PC-3 (cell line): ENCODE measurements at regions not wholly inside any gene's neighbourhood (a gene's known extent, or its start where the extent isn't known, plus 50 kb on each side); places are given as distances from the start of the nearest gene placed in this dataset.

Experiments used
- ATAC-seq: fragments of 200-7000 bp; cut with Tn5 transposase; 2 replicates; pipeline ENCODE4 v1.9.1; 2020; ENCODE audit warnings: mild to moderate bottlenecking, moderate library complexity
- BruUV-seq: library from RNA; stranded (reverse); fragments of 400-500 nt; replicated peaks from 2 replicates; lab custom pipeline; 2021; lab: Mats Ljungman, UMichigan
- CTCF ChIA-PET: fragments of 300-600 bp; sonication (Branson Sonifier 250); formaldehyde crosslinking; loops from one replicate; lab custom pipeline; 2022; ENCODE audit warnings: antibody characterized with exemption; lab: Charles Lee
- POLR2A ChIA-PET: fragments of 300-600 bp; sonication (Branson Sonifier 250); formaldehyde crosslinking; loops from one replicate; lab custom pipeline; 2022; ENCODE audit warnings: antibody characterized with exemption; ENCODE audit not compliant: unreplicated experiment; lab: Charles Lee
- DNase-seq: peaks from one replicate; pipeline ENCODE4 v3.0.0-alpha.2; 2015
- H2AFZ ChIP-seq: fragments of 300-600 bp; sonication (generic); 2 replicates; pipeline ENCODE4 v1.6.0; 2016; ENCODE audit warnings: antibody characterized with exemption, low read length
- H3F3A ChIP-seq: fragments of 300-600 bp; sonication (generic); one replicate; pipeline ENCODE4 v1.6.0; 2017; ENCODE audit warnings: antibody characterized with exemption, low read length, control low read depth, mild to moderate bottlenecking; ENCODE audit not compliant: unreplicated experiment
- H3K27ac ChIP-seq: fragments of 300-600 bp; sonication (generic); 2 replicates; pipeline ENCODE4 v1.5.1; 2016; ENCODE audit warnings: mild to moderate bottlenecking, low read length
- H3K27me3 ChIP-seq: fragments of 300-600 bp; sonication (generic); 2 replicates; pipeline ENCODE4 v1.6.1; 2016; ENCODE audit warnings: low read length, mixed read lengths
- H3K36me3 ChIP-seq: fragments of 300-600 bp; sonication (generic); 2 replicates; pipeline ENCODE4 v1.6.1; 2016; ENCODE audit warnings: low read depth, mixed run types, low read length, mixed read lengths
- H3K4me1 ChIP-seq: fragments of 300-600 bp; sonication (generic); 2 replicates; pipeline ENCODE4 v1.5.1; 2016; ENCODE audit warnings: low read length; ENCODE audit not compliant: insufficient read depth
- H3K4me2 ChIP-seq: fragments of 300-600 bp; sonication (generic); 2 replicates; pipeline ENCODE4 v1.6.0; 2016; ENCODE audit warnings: low read length
- H3K4me3 ChIP-seq: fragments of 300-600 bp; sonication (generic); 2 replicates; pipeline ENCODE4 v1.5.1; 2016; ENCODE audit warnings: mild to moderate bottlenecking, low read length, mixed read lengths
- H3K79me2 ChIP-seq: fragments of 300-600 bp; sonication (generic); 2 replicates; pipeline ENCODE4 v1.6.1; 2017; ENCODE audit warnings: low read length, mixed read lengths
- H3K9ac ChIP-seq: fragments of 300-600 bp; sonication (generic); 2 replicates; pipeline ENCODE4 v1.6.0; 2016; ENCODE audit warnings: mild to moderate bottlenecking, low read length
- H3K9me2 ChIP-seq: fragments of 300-600 bp; sonication (generic); replicated peaks from 2 replicates; pipeline ENCODE4 v1.6.1; 2016; ENCODE audit warnings: mixed run types, low read length, mixed read lengths
- H3K9me3 ChIP-seq: fragments of 300-600 bp; sonication (generic); 2 replicates; pipeline ENCODE4 v1.6.1; 2016; ENCODE audit warnings: low read length, mixed read lengths
- H4K20me1 ChIP-seq: fragments of 300-600 bp; sonication (generic); 2 replicates; pipeline ENCODE4 v1.6.1; 2016; ENCODE audit warnings: low read length, mixed read lengths
- CTCF ChIP-seq: fragments of 300-600 bp; sonication (generic); conservative IDR thresholded peaks from 2 replicates; pipeline ENCODE4 v1.5.1; 2017; ENCODE audit warnings: antibody characterized with exemption, low read depth, mild to moderate bottlenecking, low read length
- EZH2 ChIP-seq: fragments of 300-600 bp; sonication (generic); IDR thresholded peaks from one replicate; pipeline ENCODE4 v1.6.1; 2017; ENCODE audit warnings: antibody characterized with exemption, mild to moderate bottlenecking, low read length; ENCODE audit not compliant: unreplicated experiment
- EZH2phosphoT487 ChIP-seq: fragments of 300-600 bp; sonication (generic); IDR thresholded peaks from 2 replicates; pipeline ENCODE4 v1.6.1; 2018; ENCODE audit warnings: mild to moderate bottlenecking, antibody characterized with exemption, low read length, borderline replicate concordance
- intact Hi-C: fragments of 100-400 bp; cut with micrococcal nuclease; formaldehyde crosslinking; loops from 2 replicates; pipeline ENCODE4 v1.9.0; 2023

- Histone ChIP-seq H3K4me3 (no peak overlapping the region), H3K27ac (no peak overlapping the region), H3K9me3 (no peaks in the 10 kb centered on the region), H3K9me2 (no peaks in the 10 kb centered on the region), H3K36me3 (no peaks in the 10 kb centered on the region), H3K4me1 (no peaks in the 10 kb centered on the region), H3K9ac (no peak overlapping the region), H3F3A (no peaks in the 10 kb centered on the region), H3K79me2 (no peaks in the 10 kb centered on the region), H4K20me1 (no peaks in the 10 kb centered on the region), H3K4me2 (no peak overlapping the region), H2AFZ (no peak overlapping the region), H3K27me3 (no peaks in the 10 kb centered on the region)
- ATAC-seq: no peak
- intact Hi-C loops: no loop called here
- CTCF ChIA-PET: no interaction called here
- POLR2A ChIA-PET: no interaction called here
- no TSS peak for BruUV-seq
- no peak for DNase-seq
- TF ChIP-seq EZH2 (no peak), EZH2phosphoT487 (no peak)
Measured at GRCh38 chr16:25478476-25478875, 213.3 kb upstream of the HS3ST4 start.

GRCh38 chr16:25464058-25464457 lies 206.4 kb upstream of the ZKSCAN2 start:
- Histone ChIP-seq H3K36me3 (no peaks in the 10 kb centered on the region), H3K79me2 (no peaks in the 10 kb centered on the region), H3K4me1 (no peaks in the 10 kb centered on the region), H3K4me2 (no peak overlapping the region), H2AFZ (no peak overlapping the region), H3K4me3 (no peak overlapping the region), H4K20me1 (no peaks in the 10 kb centered on the region), H3K9me2 (no peaks in the 10 kb centered on the region), H3K27ac (no peak overlapping the region), H3K27me3 (peaks cover 17% of the 10 kb centered on the region; the same call in 1 of the 2 replicates), H3K9ac (no peak overlapping the region), H3F3A (no peaks in the 10 kb centered on the region), H3K9me3 (no peaks in the 10 kb centered on the region)
- no peak for ATAC-seq
- TF ChIP-seq EZH2phosphoT487: no peak
- no peak for TF ChIP-seq EZH2
- no peak for TF ChIP-seq CTCF
- no peak for DNase-seq
- CTCF ChIA-PET: no interaction called here
- intact Hi-C loops: no loop called here
- POLR2A ChIA-PET: no interaction called here
- no TSS peak for BruUV-seq

GRCh38 chr16:25449802-25450201 lies 192.2 kb upstream of the ZKSCAN2 start:
- H3K9ac ChIP-seq: no peak overlapping the region
- no peak for ATAC-seq
- no peaks in the 10 kb centered on the region for H3F3A ChIP-seq
- no peak overlapping the region for H3K4me3 ChIP-seq
- H3K9me3 ChIP-seq: no peaks in the 10 kb centered on the region
- H3K9me2 ChIP-seq: no peaks in the 10 kb centered on the region
- BruUV-seq: no TSS peak
- no peak overlapping the region for H2AFZ ChIP-seq
- TF ChIP-seq EZH2phosphoT487 (no peak), EZH2 (no peak)
- POLR2A ChIA-PET: no interaction called here
- no peaks in the 10 kb centered on the region for H3K79me2 ChIP-seq
- no peak overlapping the region for H3K4me2 ChIP-seq
- H3K27ac ChIP-seq: no peak overlapping the region
- CTCF ChIA-PET: no interaction called here
- no peaks in the 10 kb centered on the region for H3K36me3 ChIP-seq
- H3K4me1 ChIP-seq: no peaks in the 10 kb centered on the region
- peaks cover 10% of the 10 kb centered on the region; the same call in 1 of the 2 replicates for H3K27me3 ChIP-seq
- DNase-seq: no peak
- intact Hi-C loops: no loop called here
- no peaks in the 10 kb centered on the region for H4K20me1 ChIP-seq

GRCh38 chr16:25443994-25444393 lies 186.3 kb upstream of the ZKSCAN2 start:
- TF ChIP-seq EZH2: no peak
- no peak for TF ChIP-seq EZH2phosphoT487
- TF ChIP-seq CTCF: no peak
- H4K20me1 ChIP-seq: no peaks in the 10 kb centered on the region
- H3K4me2 ChIP-seq: no peak overlapping the region
- H3K9me3 ChIP-seq: no peaks in the 10 kb centered on the region
- ChIA-PET POLR2A (no interaction called here), CTCF (no interaction called here)
- no peak for ATAC-seq
- no peak for DNase-seq
- no peaks in the 10 kb centered on the region for H3F3A ChIP-seq
- H3K36me3 ChIP-seq: no peaks in the 10 kb centered on the region
- no TSS peak for BruUV-seq
- no peaks in the 10 kb centered on the region for H3K27me3 ChIP-seq
- H2AFZ ChIP-seq: no peak overlapping the region
- H3K79me2 ChIP-seq: no peaks in the 10 kb centered on the region
- H3K27ac ChIP-seq: no peak overlapping the region
- H3K9me2 ChIP-seq: no peaks in the 10 kb centered on the region
- intact Hi-C loops: no loop called here
- H3K9ac ChIP-seq: no peak overlapping the region
- H3K4me3 ChIP-seq: no peak overlapping the region
- H3K4me1 ChIP-seq: no peaks in the 10 kb centered on the region
